Osteoblast (primary cell): ENCODE measurements at regions not wholly inside any gene's neighbourhood (a gene's known extent, or its start where the extent isn't known, plus 50 kb on each side); places are given as distances from the start of the nearest gene placed in this dataset.
"Not testable (repeated sequence)": the region's sequence is repeated elsewhere in the genome, so short reads cannot be mapped to it uniquely, and the experiment has no call there.

ENCODE experiments used
- DNase-seq: peaks from one replicate; pipeline ENCODE4 v3.0.0; 2011; ENCODE audit warnings: low spot score, mixed read lengths; ENCODE audit not compliant: insufficient read length; ENCODE audit errors: missing footprints
- H2AFZ ChIP-seq: 2 replicates; pipeline ENCODE4 v1.6.0; 2011; ENCODE audit warnings: mild to moderate bottlenecking, low read length
- H3K27ac ChIP-seq: 2 replicates; pipeline ENCODE4 v1.5.1; 2011; ENCODE audit warnings: mild to moderate bottlenecking, low read depth, low read length, moderate library complexity
- H3K27me3 ChIP-seq: 2 replicates; pipeline ENCODE4 v1.6.0; 2012; ENCODE audit warnings: mild to moderate bottlenecking, control low read depth, inconsistent platforms, low read length, moderate library complexity; ENCODE audit not compliant: insufficient read depth
- H3K36me3 ChIP-seq: 2 replicates; pipeline ENCODE4 v1.5.1; 2011; ENCODE audit warnings: mild to moderate bottlenecking, low read length, control low read depth, moderate library complexity; ENCODE audit not compliant: insufficient read depth
- H3K4me1 ChIP-seq: 2 replicates; pipeline ENCODE4 v1.5.1; 2011; ENCODE audit warnings: mild to moderate bottlenecking, low read length, control low read depth, moderate library complexity; ENCODE audit not compliant: insufficient read depth
- H3K4me2 ChIP-seq: 2 replicates; pipeline ENCODE4 v1.6.0; 2011; ENCODE audit warnings: mild to moderate bottlenecking, low read length; ENCODE audit not compliant: insufficient read depth
- H3K4me3 ChIP-seq: fragments of 200-600 bp; sonication (generic); 3 replicates; pipeline ENCODE4 v1.5.1; 2012; ENCODE audit warnings: mild to moderate bottlenecking, low read length, inconsistent platforms; ENCODE audit not compliant: insufficient read depth
- H3K79me2 ChIP-seq: 2 replicates; pipeline ENCODE4 v1.6.0; 2012; ENCODE audit warnings: mild to moderate bottlenecking, low read length, control low read depth, inconsistent platforms; ENCODE audit not compliant: insufficient read depth
- H3K9me3 ChIP-seq: 2 replicates; pipeline ENCODE4 v1.5.1; 2011; ENCODE audit warnings: low read depth, low read length, control low read depth
- H4K20me1 ChIP-seq: 2 replicates; pipeline ENCODE4 v1.6.0; 2012; ENCODE audit warnings: mild to moderate bottlenecking, low read length, control low read depth; ENCODE audit not compliant: insufficient read depth
- CTCF ChIP-seq: IDR thresholded peaks from 2 replicates; pipeline ENCODE4 v1.5.1; 2011; ENCODE audit warnings: mild to moderate bottlenecking, low read depth, low read length, moderate library complexity; ENCODE audit errors: extremely low read depth

DNA sequence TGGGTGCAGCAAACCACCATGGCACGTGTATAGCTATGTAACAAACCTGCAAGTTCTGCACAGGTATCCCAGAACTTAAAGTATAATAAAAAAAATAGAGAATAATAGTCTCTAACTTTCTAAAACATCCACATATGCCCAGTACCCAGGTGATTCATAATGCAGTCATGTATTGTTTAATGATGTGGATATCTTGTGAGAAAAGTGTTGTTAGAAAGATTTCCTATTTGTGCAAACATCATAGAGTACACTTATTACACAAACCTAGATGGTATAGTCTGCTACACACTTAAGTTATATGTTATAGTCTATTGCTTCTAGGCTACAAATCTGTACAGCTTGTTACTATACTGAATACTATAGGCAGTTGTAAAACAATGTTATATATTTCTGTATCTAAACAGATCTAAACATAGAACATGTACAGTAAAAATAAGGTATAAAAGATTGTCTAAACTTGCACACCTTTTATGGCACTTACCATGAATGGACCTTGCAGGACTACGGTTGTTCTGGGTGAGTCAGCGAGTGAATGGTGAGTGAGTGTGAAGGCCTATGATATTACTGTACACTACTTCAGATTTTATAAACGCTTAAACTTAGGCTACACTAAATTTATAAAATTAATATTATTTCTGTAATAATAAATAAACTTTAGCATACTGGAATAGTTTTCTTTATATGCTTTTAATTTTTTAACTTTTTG is 232.2 kb upstream of the SLIT2 start:
- no peak for TF ChIP-seq CTCF
- no peaks in the 10 kb centered on the region for H4K20me1 ChIP-seq
- H3K27ac ChIP-seq: peak overlapping the region; percentile 38
- no peak overlapping the region for H3K4me2 ChIP-seq
- no peaks in the 10 kb centered on the region for H3K27me3 ChIP-seq
- no peaks in the 10 kb centered on the region for H3K36me3 ChIP-seq
- H3K79me2 ChIP-seq: no peaks in the 10 kb centered on the region
- H3K4me1 ChIP-seq: peaks cover 41% of the 10 kb centered on the region
- no peak overlapping the region for H2AFZ ChIP-seq
- no peaks in the 10 kb centered on the region for H3K9me3 ChIP-seq
- H3K4me3 ChIP-seq: no peak overlapping the region
- no peak for DNase-seq

DNA sequence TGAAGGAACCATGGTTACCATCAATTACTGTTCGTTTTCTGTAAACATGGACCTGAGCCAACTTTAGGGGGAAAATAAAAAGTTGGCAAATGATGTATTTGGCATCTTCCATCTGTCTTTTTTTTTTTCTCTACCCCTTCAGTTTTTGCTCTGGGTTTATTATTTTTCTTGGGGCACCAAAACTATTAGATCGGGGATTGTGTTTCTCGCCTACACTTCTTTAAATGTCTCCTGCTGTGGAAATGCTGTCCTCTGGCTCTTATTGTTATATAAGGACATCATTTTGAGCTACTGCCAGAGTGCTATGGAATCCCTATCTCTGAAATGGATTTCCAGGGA is 234.0 kb upstream of the SLIT2 start:
- Histone ChIP-seq H3K27me3 (no peaks in the 10 kb centered on the region), H3K9me3 (no peaks in the 10 kb centered on the region), H3K36me3 (no peaks in the 10 kb centered on the region), H3K27ac (peak overlapping the region; percentile 85), H3K4me1 (peaks cover 41% of the 10 kb centered on the region), H3K79me2 (no peaks in the 10 kb centered on the region), H4K20me1 (no peaks in the 10 kb centered on the region), H3K4me3 (no peak overlapping the region), H2AFZ (peak overlapping the region; percentile 5), H3K4me2 (peak overlapping the region; percentile 61)
- no peak for DNase-seq
- no peak for TF ChIP-seq CTCF

GRCh38 chr4:20017070-20017776 is 234.5 kb upstream of the SLIT2 start:
- H3K27ac ChIP-seq: peak overlapping the region; percentile 85
- H3K4me2 ChIP-seq: peak overlapping the region; percentile 61
- H3K4me1 ChIP-seq: peaks cover 41% of the 10 kb centered on the region
- H3K79me2 ChIP-seq: no peaks in the 10 kb centered on the region
- H3K36me3 ChIP-seq: no peaks in the 10 kb centered on the region
- no peaks in the 10 kb centered on the region for H3K9me3 ChIP-seq
- no peaks in the 10 kb centered on the region for H4K20me1 ChIP-seq
- no peak for DNase-seq
- no peaks in the 10 kb centered on the region for H3K27me3 ChIP-seq
- TF ChIP-seq CTCF: no peak
- H2AFZ ChIP-seq: peak overlapping the region; percentile 5
- H3K4me3 ChIP-seq: no peak overlapping the region

DNA sequence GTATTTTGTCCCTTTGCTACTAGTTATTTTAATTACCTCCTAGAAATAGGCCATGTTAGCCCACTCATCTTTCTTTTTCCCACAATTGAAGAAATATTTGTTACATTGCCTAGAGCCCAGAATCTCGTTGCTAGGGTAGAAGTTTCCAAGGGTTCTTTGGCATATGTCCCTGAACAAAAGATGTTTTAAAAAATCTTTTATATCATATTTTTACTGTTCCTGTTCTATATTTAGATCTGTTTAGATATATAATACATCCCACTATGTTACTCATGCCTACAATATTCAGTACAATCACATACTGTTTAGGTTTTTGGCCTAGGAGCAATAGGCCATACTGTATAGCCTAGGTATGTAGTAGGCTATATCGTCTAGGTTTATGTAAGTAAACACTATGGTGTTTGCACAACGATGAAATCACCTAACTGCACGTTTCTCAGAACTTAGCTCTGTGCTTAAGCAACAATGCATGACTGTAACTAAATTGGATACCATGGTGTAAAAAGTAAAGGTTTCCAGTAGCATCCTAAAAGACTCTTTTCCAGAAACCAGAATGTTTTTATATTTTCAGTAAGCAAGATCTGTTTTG is 236.0 kb upstream of the SLIT2 start:
- Histone ChIP-seq H4K20me1 (no peaks in the 10 kb centered on the region), H3K79me2 (no peaks in the 10 kb centered on the region), H3K27ac (peak overlapping the region; percentile 40), H3K4me2 (no peak overlapping the region), H3K4me3 (no peak overlapping the region), H3K27me3 (no peaks in the 10 kb centered on the region), H3K4me1 (peaks cover 41% of the 10 kb centered on the region), H3K36me3 (no peaks in the 10 kb centered on the region), H3K9me3 (no peaks in the 10 kb centered on the region), H2AFZ (peak overlapping the region; percentile 24)
- TF ChIP-seq CTCF: no peak
- DNase-seq: no peak

DNA sequence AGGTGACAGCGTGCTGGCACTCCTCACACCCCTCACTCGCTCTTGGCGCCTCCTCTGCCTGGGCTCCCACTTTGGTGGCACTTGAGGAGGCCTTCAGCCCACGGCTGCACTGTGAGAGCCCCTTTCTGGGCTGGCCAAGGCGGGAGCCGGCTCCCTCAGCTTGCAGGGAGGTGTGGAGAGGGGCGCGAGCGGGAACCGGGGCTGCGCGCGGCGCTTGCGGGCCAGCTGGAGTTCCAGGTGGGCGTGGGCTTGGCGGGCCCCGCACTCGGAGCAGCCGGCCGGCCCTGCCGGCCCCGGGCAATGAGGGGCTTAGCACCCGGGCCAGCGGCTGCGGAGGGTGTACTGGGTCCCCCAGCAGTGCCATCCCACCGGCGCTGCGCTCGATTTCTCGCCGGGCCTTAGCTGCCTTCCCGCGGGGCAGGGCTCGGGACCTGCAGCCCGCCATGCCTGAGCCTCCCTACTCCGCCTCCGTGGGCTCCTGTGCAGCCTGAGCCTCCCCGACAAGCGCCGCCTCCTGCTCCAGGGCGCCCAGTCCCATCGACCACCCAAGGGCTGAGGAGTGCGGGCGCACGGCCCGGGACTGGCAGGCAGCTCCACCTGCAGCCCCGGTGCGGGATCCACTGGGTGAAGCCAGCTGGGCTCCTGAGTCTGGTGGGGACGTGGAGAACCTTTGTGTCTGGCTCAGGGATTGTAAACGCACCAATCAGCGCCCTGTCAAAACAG is 247.7 kb upstream of the SLIT2 start:
- H3K36me3 ChIP-seq, H3K4me3 ChIP-seq, H3K79me2 ChIP-seq, H4K20me1 ChIP-seq, H2AFZ ChIP-seq, DNase-seq, H3K9me3 ChIP-seq, H3K4me1 ChIP-seq, H3K27me3 ChIP-seq, H3K4me2 ChIP-seq, H3K27ac ChIP-seq: not testable (repeated sequence)
